Loucy (cell line): ENCODE measurements at regions not wholly inside any gene's neighbourhood (a gene's known extent, or its start where the extent isn't known, plus 50 kb on each side); places are given as distances from the start of the nearest gene placed in this dataset.

ENCODE experiments used
- H2AFZ ChIP-seq: fragments of 200-600 bp; sonication (generic); 2 replicates; pipeline ENCODE4 v1.6.0; 2016; ENCODE audit warnings: antibody characterized with exemption, mild to moderate bottlenecking, low read length, moderate library complexity
- H3F3A ChIP-seq: fragments of 200-600 bp; 2 replicates; pipeline ENCODE4 v1.6.0; 2016; ENCODE audit warnings: antibody characterized with exemption, low read depth, mild to moderate bottlenecking
- H3K27me3 ChIP-seq: fragments of 200-600 bp; sonication (generic); 2 replicates; pipeline ENCODE4 v1.6.1; 2014; ENCODE audit warnings: low read length, mild to moderate bottlenecking; ENCODE audit not compliant: insufficient read depth, poor library complexity, severe bottlenecking
- H3K36me3 ChIP-seq: fragments of 200-600 bp; sonication (generic); 2 replicates; pipeline ENCODE4 v1.6.1; 2016; ENCODE audit warnings: low read length; ENCODE audit not compliant: insufficient read depth
- H3K4me1 ChIP-seq: fragments of 200-600 bp; sonication (generic); 2 replicates; pipeline ENCODE4 v1.5.1; 2014; ENCODE audit warnings: low read length, mild to moderate bottlenecking; ENCODE audit not compliant: insufficient read depth, poor library complexity, severe bottlenecking
- H3K4me2 ChIP-seq: fragments of 200-600 bp; sonication (generic); 2 replicates; pipeline ENCODE4 v1.6.0; 2014; ENCODE audit warnings: antibody characterized with exemption, low read length, low read depth, mild to moderate bottlenecking; ENCODE audit not compliant: poor library complexity, severe bottlenecking
- H3K4me3 ChIP-seq: fragments of 200-600 bp; sonication (generic); 2 replicates; pipeline ENCODE4 v1.5.1; 2014; ENCODE audit warnings: low read length, mild to moderate bottlenecking, mixed read lengths; ENCODE audit not compliant: poor library complexity, severe bottlenecking
- H3K79me2 ChIP-seq: fragments of 200-600 bp; sonication (generic); 2 replicates; pipeline ENCODE4 v1.6.1; 2014; ENCODE audit warnings: low read length; ENCODE audit not compliant: insufficient read depth
- H3K9ac ChIP-seq: fragments of 200-600 bp; sonication (generic); 2 replicates; pipeline ENCODE4 v1.6.0; 2014; ENCODE audit warnings: mild to moderate bottlenecking, low read depth, low read length, moderate library complexity; ENCODE audit not compliant: poor library complexity, severe bottlenecking
- H3K9me2 ChIP-seq: fragments of 200-600 bp; sonication (generic); replicated peaks from 2 replicates; pipeline ENCODE4 v1.6.1; 2016; ENCODE audit warnings: low read depth, low read length, mixed read lengths
- H3K9me3 ChIP-seq: fragments of 200-600 bp; sonication (generic); 2 replicates; pipeline ENCODE4 v1.6.1; 2014; ENCODE audit warnings: mild to moderate bottlenecking, antibody characterized with exemption, low read length, low read depth; ENCODE audit not compliant: insufficient read depth
- H4K20me1 ChIP-seq: fragments of 200-600 bp; sonication (generic); 2 replicates; pipeline ENCODE4 v1.6.0; 2014; ENCODE audit warnings: antibody characterized with exemption, low read length, mild to moderate bottlenecking; ENCODE audit not compliant: insufficient read depth, poor library complexity, severe bottlenecking
- CTCF ChIP-seq: fragments of 200-600 bp; sonication (generic); conservative IDR thresholded peaks from 2 replicates; pipeline ENCODE4 v1.5.1; 2014; ENCODE audit warnings: mild to moderate bottlenecking, antibody characterized with exemption, low read length
- EZH2phosphoT487 ChIP-seq: fragments of 200-600 bp; IDR thresholded peaks from 2 replicates; pipeline ENCODE4 v1.6.1; 2018; ENCODE audit warnings: antibody characterized with exemption, mild to moderate bottlenecking, moderate library complexity, borderline replicate concordance

GRCh38 chr18:55990186-55990585, 402.2 kb upstream of the TCF4 start:
- Histone ChIP-seq H3K9me2 (no peaks in the 10 kb centered on the region), H2AFZ (no peak overlapping the region), H3K36me3 (no peaks in the 10 kb centered on the region), H3K4me2 (no peak overlapping the region), H3K9ac (no peak overlapping the region), H3K27me3 (no peaks in the 10 kb centered on the region), H3K4me3 (no peak overlapping the region), H3K4me1 (no peaks in the 10 kb centered on the region), H4K20me1 (no peaks in the 10 kb centered on the region), H3K9me3 (no peaks in the 10 kb centered on the region), H3K79me2 (no peaks in the 10 kb centered on the region), H3F3A (no peaks in the 10 kb centered on the region)
- TF ChIP-seq CTCF (no peak), EZH2phosphoT487 (no peak)

- H3K4me3 ChIP-seq = no peak overlapping the region
- H3K9me3 ChIP-seq = no peaks in the 10 kb centered on the region; the same call in 1 of the 2 replicates
- H3K36me3 ChIP-seq = no peaks in the 10 kb centered on the region
- H3K4me1 ChIP-seq = no peaks in the 10 kb centered on the region
- no peak overlapping the region for H2AFZ ChIP-seq
- H3K27me3 ChIP-seq = no peaks in the 10 kb centered on the region
- no peak overlapping the region for H3K9ac ChIP-seq
- TF ChIP-seq CTCF = no peak
- TF ChIP-seq EZH2phosphoT487 = no peak
- H4K20me1 ChIP-seq = no peaks in the 10 kb centered on the region
- H3K9me2 ChIP-seq = no peaks in the 10 kb centered on the region
- no peaks in the 10 kb centered on the region for H3F3A ChIP-seq
- H3K79me2 ChIP-seq = no peaks in the 10 kb centered on the region
- H3K4me2 ChIP-seq = no peak overlapping the region
Observed at GRCh38 chr18:55988537-55988936, 400.5 kb upstream of the TCF4 start.

GRCh38 chr18:55983433-55983832, 395.4 kb upstream of the TCF4 start:
- no peaks in the 10 kb centered on the region; the same call in 1 of the 2 replicates for H3K9me3 ChIP-seq
- H3K4me2 ChIP-seq = no peak overlapping the region
- no peak for TF ChIP-seq EZH2phosphoT487
- no peak for TF ChIP-seq CTCF
- H3K9me2 ChIP-seq = no peaks in the 10 kb centered on the region
- no peaks in the 10 kb centered on the region for H3K4me1 ChIP-seq
- no peak overlapping the region for H3K9ac ChIP-seq
- no peaks in the 10 kb centered on the region for H3K79me2 ChIP-seq
- no peaks in the 10 kb centered on the region for H4K20me1 ChIP-seq
- H2AFZ ChIP-seq = no peak overlapping the region
- no peaks in the 10 kb centered on the region for H3K27me3 ChIP-seq
- H3K4me3 ChIP-seq = no peak overlapping the region
- H3F3A ChIP-seq = no peaks in the 10 kb centered on the region
- H3K36me3 ChIP-seq = no peaks in the 10 kb centered on the region
